ENCODE measurements at regions not wholly inside any gene's neighbourhood (a gene's known extent, or its start where the extent isn't known, plus 50 kb on each side); places are given as distances from the start of the nearest gene placed in this dataset.

DNA sequence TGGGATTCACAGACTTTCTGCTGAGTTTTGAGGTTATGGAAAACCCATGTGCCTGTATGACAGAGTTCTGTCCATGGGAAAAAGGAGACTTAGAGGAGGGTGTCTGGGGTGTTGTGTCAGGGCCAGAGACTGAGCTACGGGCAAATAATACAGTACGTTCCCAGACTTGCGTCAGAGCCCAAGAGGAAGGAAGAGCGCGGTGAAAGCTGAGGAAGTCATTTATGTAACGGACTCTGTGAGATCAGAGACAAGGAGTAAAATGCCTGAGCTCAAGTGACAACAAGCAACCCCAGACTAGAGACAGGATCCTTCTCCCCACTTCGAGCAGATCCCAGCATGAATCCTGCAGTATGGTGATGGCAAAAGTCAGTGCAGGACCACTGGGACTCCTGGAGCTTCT lies 368.6 kb upstream of the MCTP2 start:
- no TSS peak for BruUV-seq (replicated peaks)
- Histone ChIP-seq H4K20me1 (ENCODE audit: control insufficient read depth, insufficient read depth) (no peaks in the 10 kb centered on the region), H3K27me3 (replicated peaks in 1 of 2; ENCODE audit: control insufficient read depth in 2 of 2, insufficient read depth in 2 of 2, low read length in 1 of 2) (no peaks in the 10 kb centered on the region; a peak in 1 of 4 replicates), H3K4me1 (ENCODE audit: control insufficient read depth, insufficient read depth, low read length) (no peaks in the 10 kb centered on the region), H3K4me2 (ENCODE audit: control insufficient read depth, insufficient read depth) (no peak overlapping the region), H2AFZ (ENCODE audit: control insufficient read depth, low read depth, low read length) (no peak overlapping the region), H3K36me3 (ENCODE audit: control insufficient read depth in 2 of 2, insufficient read depth in 2 of 2, low read length in 1 of 2) (no peaks in the 10 kb centered on the region), H3K4me3 (no peak overlapping the region), H3K27ac (ENCODE audit: control insufficient read depth, insufficient read depth) (no peak overlapping the region), H3K9ac (ENCODE audit: control insufficient read depth, insufficient read depth, low read length) (no peak overlapping the region), H3K79me2 (ENCODE audit: control insufficient read depth, insufficient read depth, low read length) (no peaks in the 10 kb centered on the region), H3K9me3 (replicated peaks; ENCODE audit: control insufficient read depth, insufficient read depth, low read length) (no peaks in the 10 kb centered on the region)
- ChIA-PET RAD21 (ENCODE audit: unreplicated experiment) (no interaction called here), POLR2A (no interaction called here), SMC1A (ENCODE audit: uncharacterized antibody, unreplicated experiment) (no interaction called here), CTCF (no interaction called here)
- intact Hi-C loops (cut with micrococcal nuclease; ENCODE audit: unreplicated experiment) (no loop called here), in situ Hi-C loops (cut with MboI) (no loop called here)
- no peak for FAIRE-seq
- no peak for ATAC-seq
- no peak for TF ChIP-seq POLR2AphosphoS2 (IDR thresholded peaks at IDR 0.05; ENCODE audit: low read depth, low read length)
- TF ChIP-seq, protein P1, sequence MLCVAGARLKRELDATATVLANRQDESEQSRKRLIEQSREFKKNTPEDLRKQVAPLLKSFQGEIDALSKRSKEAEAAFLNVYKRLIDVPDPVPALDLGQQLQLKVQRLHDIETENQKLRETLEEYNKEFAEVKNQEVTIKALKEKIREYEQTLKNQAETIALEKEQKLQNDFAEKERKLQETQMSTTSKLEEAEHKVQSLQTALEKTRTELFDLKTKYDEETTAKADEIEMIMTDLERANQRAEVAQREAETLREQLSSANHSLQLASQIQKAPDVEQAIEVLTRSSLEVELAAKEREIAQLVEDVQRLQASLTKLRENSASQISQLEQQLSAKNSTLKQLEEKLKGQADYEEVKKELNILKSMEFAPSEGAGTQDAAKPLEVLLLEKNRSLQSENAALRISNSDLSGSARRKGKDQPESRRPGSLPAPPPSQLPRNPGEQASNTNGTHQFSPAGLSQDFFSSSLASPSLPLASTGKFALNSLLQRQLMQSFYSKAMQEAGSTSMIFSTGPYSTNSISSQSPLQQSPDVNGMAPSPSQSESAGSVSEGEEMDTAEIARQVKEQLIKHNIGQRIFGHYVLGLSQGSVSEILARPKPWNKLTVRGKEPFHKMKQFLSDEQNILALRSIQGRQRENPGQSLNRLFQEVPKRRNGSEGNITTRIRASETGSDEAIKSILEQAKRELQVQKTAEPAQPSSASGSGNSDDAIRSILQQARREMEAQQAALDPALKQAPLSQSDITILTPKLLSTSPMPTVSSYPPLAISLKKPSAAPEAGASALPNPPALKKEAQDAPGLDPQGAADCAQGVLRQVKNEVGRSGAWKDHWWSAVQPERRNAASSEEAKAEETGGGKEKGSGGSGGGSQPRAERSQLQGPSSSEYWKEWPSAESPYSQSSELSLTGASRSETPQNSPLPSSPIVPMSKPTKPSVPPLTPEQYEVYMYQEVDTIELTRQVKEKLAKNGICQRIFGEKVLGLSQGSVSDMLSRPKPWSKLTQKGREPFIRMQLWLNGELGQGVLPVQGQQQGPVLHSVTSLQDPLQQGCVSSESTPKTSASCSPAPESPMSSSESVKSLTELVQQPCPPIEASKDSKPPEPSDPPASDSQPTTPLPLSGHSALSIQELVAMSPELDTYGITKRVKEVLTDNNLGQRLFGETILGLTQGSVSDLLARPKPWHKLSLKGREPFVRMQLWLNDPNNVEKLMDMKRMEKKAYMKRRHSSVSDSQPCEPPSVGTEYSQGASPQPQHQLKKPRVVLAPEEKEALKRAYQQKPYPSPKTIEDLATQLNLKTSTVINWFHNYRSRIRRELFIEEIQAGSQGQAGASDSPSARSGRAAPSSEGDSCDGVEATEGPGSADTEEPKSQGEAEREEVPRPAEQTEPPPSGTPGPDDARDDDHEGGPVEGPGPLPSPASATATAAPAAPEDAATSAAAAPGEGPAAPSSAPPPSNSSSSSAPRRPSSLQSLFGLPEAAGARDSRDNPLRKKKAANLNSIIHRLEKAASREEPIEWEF (IDR thresholded peaks at IDR 0.05; ENCODE audit: insufficient replicate concordance, low read depth, low read length): no peak
- no peak for TF ChIP-seq NFXL1 (IDR thresholded peaks at IDR 0.05; ENCODE audit: borderline replicate concordance)
- no peak for TF ChIP-seq CEBPB (IDR thresholded peaks at IDR 0.05; ENCODE audit: borderline replicate concordance in 1 of 2, low read depth in 2 of 2, low read length in 2 of 2)
- TF ChIP-seq CBFB (IDR thresholded peaks at IDR 0.05; ENCODE audit: low read depth): no peak
- 19% methylated on average over 7 of the region's 7 CpGs for whole genome bisulfite sequencing (ENCODE audit: insufficient coverage, insufficient replicate concordance, low lambda C conversion rate, missing lambda C conversion rate)
- no peak for DNase-seq (ENCODE audit: low read depth, low spot score)

Measured in GM12878 (cell line).